NT2/D1 (cell line): ENCODE measurements at regions not wholly inside any gene's neighbourhood (a gene's known extent, or its start where the extent isn't known, plus 50 kb on each side); places are given as distances from the start of the nearest gene placed in this dataset.

Experiments
- DNase-seq: peaks from one replicate; pipeline ENCODE4 v3.0.0-alpha.2; 2011; ENCODE audit warnings: low read depth, low spot score
- H3K27me3 ChIP-seq: 2 replicates; pipeline ENCODE4 v1.6.0; 2011; ENCODE audit warnings: mild to moderate bottlenecking; ENCODE audit not compliant: insufficient read length, insufficient read depth
- H3K36me3 ChIP-seq: 2 replicates; pipeline ENCODE4 v1.6.1; 2011; ENCODE audit warnings: mild to moderate bottlenecking, low read length, mixed read lengths; ENCODE audit not compliant: insufficient read depth, insufficient read length
- H3K4me1 ChIP-seq: 2 replicates; pipeline ENCODE4 v1.5.1; 2011; ENCODE audit not compliant: insufficient read depth, insufficient read length
- H3K4me3 ChIP-seq: 2 replicates; pipeline ENCODE4 v1.5.1; 2011; ENCODE audit warnings: low read depth; ENCODE audit not compliant: insufficient read length
- H3K9ac ChIP-seq: 2 replicates; pipeline ENCODE4 v1.6.0; 2011; ENCODE audit warnings: low read depth; ENCODE audit not compliant: insufficient read length
- H3K9me3 ChIP-seq: 2 replicates; pipeline ENCODE4 v1.5.1; 2011; ENCODE audit warnings: mild to moderate bottlenecking, low read length; ENCODE audit not compliant: insufficient read depth
- SUZ12 ChIP-seq: IDR thresholded peaks from 2 replicates; pipeline ENCODE4 v1.6.1; 2011; ENCODE audit not compliant: insufficient read length, insufficient read depth; ENCODE audit errors: extremely low read depth
- YY1 ChIP-seq: IDR thresholded peaks from 2 replicates; pipeline ENCODE4 v1.6.1; 2011; ENCODE audit not compliant: insufficient read length, insufficient read depth
- ZNF274 ChIP-seq: IDR thresholded peaks from 2 replicates; pipeline ENCODE4 v1.6.1; 2011; ENCODE audit warnings: mild to moderate bottlenecking, low read depth, low read length

DNA sequence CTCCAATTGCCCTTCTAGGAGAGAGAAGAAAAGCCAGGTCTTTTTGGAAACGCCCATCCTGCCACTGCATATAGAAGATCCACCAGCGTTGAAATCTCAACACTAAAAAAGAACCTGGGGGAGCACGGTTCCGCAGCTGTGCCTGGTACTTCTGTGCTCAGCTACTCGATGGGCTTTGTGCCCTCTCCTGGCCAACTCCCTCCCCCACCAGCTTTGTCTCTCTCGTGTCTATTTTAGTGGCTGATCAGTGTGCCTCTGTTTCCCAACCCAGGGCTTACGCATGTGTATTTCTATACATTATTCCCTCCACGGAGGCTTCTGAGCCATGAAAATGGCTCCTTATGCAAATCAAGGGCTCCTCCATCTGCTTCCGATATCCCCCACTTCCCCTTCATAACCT is 83.5 kb downstream of the RBFOX3 start:
- no peaks in the 10 kb centered on the region for H3K36me3 ChIP-seq
- no peaks in the 10 kb centered on the region for H3K27me3 ChIP-seq
- H3K4me1 ChIP-seq = peaks cover 40% of the 10 kb centered on the region
- H3K9me3 ChIP-seq = no peaks in the 10 kb centered on the region
- no peak for DNase-seq
- TF ChIP-seq SUZ12 (no peak), YY1 (no peak), ZNF274 (no peak)
- no peak overlapping the region for H3K4me3 ChIP-seq
- H3K9ac ChIP-seq = no peak overlapping the region

DNA sequence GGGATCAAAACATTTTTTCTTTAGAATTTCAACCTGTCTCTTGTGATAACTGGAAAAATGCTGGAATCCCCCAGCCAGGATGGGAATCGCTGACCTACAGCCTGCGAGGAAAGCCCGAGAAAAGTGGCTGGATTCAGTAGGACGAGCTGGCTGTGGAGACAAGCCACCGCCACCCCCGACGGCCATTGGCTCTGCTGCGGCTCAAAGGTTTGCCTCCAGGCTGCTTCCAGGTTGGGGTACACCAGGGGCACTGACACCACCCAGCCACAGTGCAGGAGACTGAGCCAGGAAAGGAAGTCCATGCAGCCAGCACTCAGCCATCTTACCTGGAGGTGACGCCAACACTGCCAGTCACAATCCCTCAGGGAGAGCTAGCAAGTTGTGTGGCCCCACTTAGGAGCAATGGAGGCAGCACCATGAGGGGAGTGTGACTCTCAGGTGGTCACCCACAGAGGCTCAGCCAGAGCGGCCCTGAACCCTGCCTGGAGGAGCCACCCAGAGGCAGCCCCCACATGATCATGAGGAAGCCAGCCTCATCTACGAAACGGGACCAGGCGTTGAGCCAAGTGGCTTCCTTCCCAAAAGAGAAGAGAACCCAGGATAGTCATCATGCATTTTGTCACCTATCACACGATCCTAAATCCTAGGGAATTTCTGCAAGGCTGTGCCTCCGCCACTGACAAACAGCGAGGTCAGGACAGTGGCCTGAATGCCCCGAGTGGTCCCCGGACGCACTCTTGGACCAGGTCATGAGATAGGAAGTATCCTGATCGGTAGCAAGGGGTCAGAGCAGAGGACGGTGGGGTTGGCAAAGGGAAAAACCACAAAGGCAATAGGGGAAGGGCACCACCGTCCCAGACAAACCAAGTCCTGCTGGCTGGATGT is 84.8 kb downstream of the RBFOX3 start:
- Histone ChIP-seq H3K9me3 (no peaks in the 10 kb centered on the region), H3K27me3 (no peaks in the 10 kb centered on the region), H3K36me3 (no peaks in the 10 kb centered on the region), H3K9ac (no peak overlapping the region), H3K4me1 (peaks cover 40% of the 10 kb centered on the region), H3K4me3 (no peak overlapping the region)
- TF ChIP-seq SUZ12 (no peak), ZNF274 (no peak), YY1 (no peak)
- no peak for DNase-seq

DNA sequence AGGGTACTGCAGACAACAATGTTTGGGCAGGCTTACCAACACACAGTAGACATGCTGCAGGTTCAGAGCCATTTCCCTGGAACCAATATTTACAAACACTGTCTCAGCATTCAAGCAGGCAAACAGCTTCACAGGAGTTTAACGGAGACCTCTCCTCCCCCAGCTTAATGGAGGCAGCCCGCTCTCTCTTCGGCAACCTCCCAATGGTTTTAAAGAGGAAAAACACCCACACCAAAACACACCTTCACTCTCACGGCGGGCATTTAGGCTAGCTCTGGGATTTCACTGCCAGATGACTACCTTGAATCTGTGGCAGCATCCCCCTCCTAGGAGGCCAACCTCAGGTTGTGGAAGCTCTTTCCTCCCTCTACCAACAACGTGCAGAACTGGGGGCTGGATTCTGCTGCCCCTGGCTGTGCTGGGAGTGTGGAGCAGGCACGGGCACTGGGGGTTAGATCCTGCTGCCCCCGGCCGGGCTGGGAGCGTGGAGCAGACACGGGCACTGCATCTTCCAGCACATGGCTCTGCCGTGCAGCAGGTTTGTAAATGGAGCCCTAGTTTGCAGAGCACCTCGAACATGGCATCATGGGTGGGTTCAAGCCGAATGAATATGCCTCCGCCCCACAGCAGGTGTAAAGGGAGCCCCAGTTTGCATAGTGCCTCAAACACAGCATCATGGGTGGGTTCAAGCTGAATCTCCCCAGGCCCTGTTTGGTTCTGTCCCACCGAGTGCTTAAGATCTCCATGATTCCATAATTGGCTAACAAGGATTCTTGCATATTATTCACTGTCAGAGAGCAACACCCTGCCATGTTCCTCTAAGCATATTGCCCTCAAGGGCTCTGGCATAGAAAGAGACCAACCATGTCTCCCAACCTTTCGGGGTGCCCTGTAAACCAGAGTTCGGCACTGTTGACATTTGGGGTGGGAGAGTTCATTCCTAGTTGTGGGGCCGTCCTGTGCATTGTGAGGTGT is 86.4 kb downstream of the RBFOX3 start:
- no peaks in the 10 kb centered on the region for H3K27me3 ChIP-seq
- DNase-seq = no peak
- TF ChIP-seq SUZ12 (no peak), YY1 (no peak), ZNF274 (no peak)
- no peak overlapping the region for H3K4me3 ChIP-seq
- H3K4me1 ChIP-seq = peaks cover 27% of the 10 kb centered on the region
- no peak overlapping the region for H3K9ac ChIP-seq
- no peaks in the 10 kb centered on the region for H3K9me3 ChIP-seq
- no peaks in the 10 kb centered on the region for H3K36me3 ChIP-seq

DNA sequence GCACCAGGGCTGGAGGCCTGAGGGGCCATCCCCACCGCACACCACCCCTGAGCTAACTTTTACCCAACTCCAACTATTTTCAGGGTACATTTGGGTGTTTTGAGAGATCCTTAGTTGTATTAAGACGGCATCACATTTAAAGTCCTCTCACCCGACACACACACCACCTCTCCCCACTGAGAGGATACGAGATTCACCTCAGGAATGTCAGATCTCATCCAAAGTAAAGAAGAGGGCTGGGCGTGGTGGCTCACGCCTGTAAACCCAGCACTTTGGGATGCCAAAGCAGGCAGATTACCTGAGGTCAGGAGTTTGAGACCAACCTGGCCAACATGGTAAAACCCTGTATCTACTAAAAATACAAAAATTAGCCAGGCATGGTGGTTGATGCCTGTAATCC is 88.4 kb downstream of the RBFOX3 start:
- no peak for TF ChIP-seq ZNF274
- TF ChIP-seq SUZ12 = no peak
- TF ChIP-seq YY1 = no peak
- H3K9ac ChIP-seq = no peak overlapping the region
- H3K27me3 ChIP-seq = no peaks in the 10 kb centered on the region
- H3K9me3 ChIP-seq = no peaks in the 10 kb centered on the region
- no peaks in the 10 kb centered on the region for H3K36me3 ChIP-seq
- DNase-seq = no peak
- H3K4me1 ChIP-seq = peaks cover 19% of the 10 kb centered on the region
- H3K4me3 ChIP-seq = no peak overlapping the region

DNA sequence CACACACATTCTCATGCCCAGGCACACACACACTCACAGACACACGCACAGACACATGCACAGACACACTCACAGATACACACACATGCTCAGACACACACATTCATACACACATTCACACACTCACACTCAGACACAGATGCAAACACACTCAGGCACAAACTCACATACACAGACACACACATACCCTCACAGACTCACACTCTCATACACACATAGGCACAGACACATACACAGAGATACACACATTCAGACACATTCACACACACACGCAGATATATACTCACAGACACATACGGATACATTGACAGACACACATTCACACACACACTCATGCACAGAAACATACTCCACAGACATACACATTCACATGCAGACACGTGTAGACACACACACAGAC is 89.6 kb downstream of the RBFOX3 start:
- Histone ChIP-seq H3K36me3 (no peaks in the 10 kb centered on the region), H3K9me3 (no peaks in the 10 kb centered on the region), H3K4me3 (no peak overlapping the region), H3K9ac (no peak overlapping the region), H3K27me3 (no peaks in the 10 kb centered on the region), H3K4me1 (peaks cover 20% of the 10 kb centered on the region)
- DNase-seq = no peak
- TF ChIP-seq YY1 = no peak
- TF ChIP-seq SUZ12 = no peak
- TF ChIP-seq ZNF274 = no peak

DNA sequence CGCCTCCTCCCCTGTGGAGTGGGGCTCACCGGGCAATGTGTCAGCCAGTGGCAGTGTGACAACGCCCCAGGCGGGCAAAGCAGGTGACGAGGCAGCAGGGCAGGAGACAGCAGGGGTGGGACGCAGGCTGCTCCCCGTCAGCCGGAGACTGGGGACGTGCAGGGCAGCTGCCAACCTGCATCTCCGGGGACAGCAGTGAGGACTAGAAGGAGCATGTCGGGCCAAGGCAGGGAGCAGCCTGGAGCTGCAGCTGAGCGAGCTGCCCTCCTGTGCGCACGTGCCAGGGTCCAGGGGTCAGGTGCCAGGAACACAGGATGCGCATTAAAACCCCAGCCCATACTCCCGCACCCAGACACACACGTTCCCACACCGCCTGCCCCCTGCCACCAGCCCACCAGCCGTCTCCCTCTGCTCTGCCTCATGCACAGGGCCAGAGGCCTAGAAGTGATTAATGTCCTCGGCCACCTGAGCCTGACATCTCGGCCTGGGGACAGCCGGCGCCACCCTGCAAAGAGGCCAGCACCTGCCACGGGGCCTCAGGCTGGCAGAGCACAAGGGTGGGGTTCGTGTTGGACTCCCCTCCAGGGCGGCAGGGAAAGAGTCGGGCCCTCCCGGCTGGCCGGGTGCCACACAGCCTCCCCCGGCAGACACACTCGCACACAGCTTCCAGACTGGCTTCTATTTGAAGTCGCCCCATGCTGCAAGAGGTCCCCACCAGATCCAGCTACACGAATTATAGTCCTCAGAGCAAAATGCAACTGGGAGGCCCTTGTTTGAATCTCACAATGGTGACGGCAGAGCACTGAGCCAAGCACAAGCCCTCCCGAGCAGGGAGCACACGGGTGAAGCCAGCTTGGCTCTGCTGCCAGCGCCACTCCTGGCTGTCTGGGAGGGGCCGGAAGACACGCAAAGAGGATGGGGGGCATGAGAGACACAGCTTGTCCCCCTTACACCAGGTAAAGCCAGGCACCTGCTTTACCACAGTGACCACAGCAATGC is 90.4 kb downstream of the RBFOX3 start:
- H3K36me3 ChIP-seq = no peaks in the 10 kb centered on the region
- no peak for TF ChIP-seq YY1
- no peak for TF ChIP-seq ZNF274
- no peak for TF ChIP-seq SUZ12
- peaks cover 22% of the 10 kb centered on the region for H3K4me1 ChIP-seq
- DNase-seq = no peak
- no peak overlapping the region for H3K4me3 ChIP-seq
- no peaks in the 10 kb centered on the region for H3K27me3 ChIP-seq
- H3K9ac ChIP-seq = no peak overlapping the region
- H3K9me3 ChIP-seq = no peaks in the 10 kb centered on the region
